ENCODE measurements at regions not wholly inside any gene's neighbourhood (a gene's known extent, or its start where the extent isn't known, plus 50 kb on each side); places are given as distances from the start of the nearest gene placed in this dataset.
"Not testable (repeated sequence)": the region's sequence is repeated elsewhere in the genome, so short reads cannot be mapped to it uniquely, and the experiment has no call there.

DNA sequence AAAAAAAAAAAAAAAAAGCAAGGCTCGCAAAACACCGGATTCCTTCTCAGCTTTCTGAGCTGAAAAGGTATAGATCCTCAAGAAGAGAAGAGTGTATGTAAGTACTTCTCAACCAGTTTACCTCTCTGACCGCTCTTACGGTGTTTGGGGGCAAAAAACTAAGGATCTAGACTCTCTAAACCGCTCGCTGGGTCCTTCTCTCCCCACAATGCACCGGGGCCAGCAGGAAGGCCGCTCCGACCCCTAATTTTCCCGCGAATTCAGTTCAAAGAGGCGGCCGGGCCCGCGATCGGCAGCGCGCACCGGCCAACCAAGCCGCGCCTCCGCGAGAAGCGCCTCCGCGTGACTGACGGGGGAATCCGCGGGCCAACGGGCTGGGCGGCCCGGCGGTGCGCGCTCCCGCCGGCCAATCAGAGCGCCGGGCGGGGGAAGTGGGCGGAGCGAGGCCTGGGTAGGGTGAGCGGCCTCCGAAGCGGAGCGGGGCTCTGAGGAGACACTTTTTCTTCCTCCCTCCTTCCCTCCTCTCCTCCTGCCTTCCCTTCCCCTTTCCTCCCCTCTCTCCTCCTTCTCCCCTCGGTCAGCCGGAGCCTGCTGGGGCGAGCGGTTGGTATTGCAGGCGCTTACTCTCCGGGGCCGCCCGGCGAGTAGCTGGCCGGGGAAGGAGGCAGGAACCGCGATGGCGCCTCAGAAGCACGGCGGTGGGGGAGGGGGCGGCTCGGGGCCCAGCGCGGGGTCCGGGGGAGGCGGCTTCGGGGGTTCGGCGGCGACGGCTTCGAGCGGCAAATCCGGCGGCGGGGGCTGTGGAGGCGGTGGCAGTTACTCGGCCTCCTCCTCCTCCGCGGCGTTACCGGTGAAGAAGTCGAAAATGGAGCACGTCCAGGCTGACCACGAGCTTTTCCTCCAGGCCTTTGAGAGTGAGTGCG, 93.0 kb downstream of the CRLF3 start:
- DNase-seq (ENCODE audit: low read depth): peak; percentile 78

DNA sequence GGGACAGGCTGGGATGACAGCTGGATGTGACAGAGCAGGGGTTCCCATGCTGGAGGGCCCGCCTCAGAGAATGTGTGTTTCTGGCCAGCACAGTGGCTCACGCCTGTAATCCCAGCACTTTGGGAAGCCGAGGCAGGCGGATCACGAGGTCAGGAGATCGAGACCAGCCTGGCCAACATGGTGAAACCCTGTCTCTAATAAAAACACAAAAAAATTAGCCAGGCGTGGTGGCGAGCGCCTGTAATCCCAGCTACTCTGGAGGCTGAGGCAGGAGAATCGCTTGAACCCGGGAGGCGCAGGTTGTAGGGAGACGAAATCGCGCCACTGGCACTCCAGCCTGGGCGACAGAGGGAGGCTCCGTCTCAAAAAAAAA, 93.7 kb downstream of the CRLF3 start:
- not testable (repeated sequence) for DNase-seq (ENCODE audit: low read depth)

DNA sequence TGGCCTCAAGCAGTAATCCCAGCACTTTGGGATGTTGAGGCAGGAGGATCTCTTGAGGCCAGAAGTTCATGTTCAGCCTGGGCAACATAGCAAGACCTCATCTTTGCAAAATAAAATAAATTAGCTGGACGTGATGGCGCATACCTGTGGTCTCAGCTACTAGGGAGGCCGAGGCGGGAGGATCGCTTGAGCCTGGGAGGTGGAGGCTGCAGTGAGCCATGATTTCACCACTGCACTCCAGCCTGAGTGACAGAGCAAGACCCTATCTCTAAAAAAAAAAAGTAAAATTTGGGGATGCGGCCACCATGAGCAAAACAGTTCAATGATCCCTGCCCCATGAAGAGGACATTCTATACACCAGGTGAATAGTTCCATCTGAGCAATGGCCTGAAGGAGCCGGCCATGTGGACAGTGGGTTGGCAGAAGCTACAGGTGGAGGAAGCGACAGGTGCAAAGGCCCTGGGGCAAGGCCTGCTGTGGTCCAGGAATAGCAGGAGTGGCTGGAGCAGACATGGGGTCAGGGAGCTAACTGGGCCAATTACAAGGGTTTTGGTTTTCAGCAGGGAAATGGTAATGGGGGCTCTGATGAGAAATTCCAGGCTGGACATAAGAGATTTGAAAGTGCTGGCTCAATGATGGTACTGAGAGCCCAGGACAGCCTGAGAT, 94.2 kb downstream of the CRLF3 start:
- not testable (repeated sequence) for DNase-seq (ENCODE audit: low read depth)

DNA sequence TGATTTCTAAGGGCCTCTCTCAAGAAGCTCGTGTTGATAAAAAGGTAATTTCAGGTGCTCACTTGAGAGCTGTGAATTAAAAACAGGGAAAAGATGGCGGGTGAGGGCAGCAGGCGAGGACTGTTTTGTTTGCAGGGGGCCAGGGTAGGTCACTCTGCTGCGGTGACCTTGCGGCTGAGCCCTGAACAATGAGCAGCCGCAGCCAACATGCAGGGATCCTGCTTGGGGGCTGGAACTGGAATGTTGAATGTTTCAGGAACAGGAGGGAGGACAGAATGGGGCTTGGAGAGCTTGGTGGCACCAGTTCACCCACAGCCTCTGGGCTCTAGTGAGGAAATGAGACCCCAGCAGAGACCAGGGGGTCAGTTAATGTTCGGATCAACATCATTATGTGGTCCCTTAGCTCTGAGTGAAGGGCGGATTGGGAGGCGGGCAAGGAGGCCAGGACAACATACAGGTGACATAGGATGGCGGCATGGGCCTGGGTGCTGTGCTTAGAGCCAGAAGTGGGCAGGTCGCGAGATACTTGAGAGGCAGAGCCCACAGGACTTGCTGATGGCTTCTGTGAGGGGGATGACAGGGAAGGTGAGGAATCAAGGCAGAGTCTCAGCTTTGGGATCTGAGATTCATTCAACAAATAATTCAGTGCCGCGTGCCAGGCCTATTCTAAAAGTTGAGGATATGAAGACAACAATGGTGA, 94.9 kb downstream of the CRLF3 start:
- DNase-seq (ENCODE audit: low read depth): not testable (repeated sequence)

DNA sequence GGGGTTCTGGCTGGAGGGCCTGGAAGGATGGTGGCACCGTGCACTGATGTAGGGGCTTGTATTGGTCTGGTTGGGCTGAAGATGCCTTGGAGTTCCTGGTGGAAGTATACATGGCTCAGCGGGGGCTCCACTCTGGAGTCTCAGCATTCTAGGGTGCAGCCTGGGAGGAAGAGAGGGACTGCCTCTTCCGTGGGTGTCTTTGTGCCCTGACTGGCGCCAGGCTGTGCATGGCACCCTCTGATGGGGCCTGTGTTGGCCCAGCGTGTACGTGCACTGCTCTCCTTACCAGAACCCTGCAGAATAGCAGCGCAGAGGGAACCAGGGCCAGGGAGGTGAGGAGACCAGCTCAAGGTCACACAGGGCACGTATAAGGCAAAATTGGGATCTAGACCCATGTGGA, 97.0 kb downstream of the CRLF3 start:
- DNase-seq (ENCODE audit: low read depth): not testable (repeated sequence)

DNA sequence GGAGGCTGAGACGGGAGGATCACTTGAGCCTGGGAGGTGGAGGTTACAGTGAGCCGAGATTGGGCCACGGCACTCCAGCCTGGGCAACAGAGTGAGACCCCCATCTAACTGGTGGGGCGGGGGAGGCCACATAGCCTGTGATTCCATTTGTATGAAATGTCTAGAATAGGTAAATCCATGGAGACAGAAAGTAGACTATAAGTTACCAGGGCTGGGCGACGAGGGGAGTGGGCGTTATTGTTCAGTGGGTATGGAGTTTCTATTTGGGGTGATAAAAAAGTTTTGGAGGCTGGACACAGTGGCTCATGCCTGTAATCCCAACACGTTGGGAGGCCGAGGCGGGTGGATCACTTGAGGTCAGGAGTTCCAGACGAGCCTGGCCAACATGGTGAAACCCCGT, 97.8 kb downstream of the CRLF3 start:
- not testable (repeated sequence) for DNase-seq (ENCODE audit: low read depth)

DNA sequence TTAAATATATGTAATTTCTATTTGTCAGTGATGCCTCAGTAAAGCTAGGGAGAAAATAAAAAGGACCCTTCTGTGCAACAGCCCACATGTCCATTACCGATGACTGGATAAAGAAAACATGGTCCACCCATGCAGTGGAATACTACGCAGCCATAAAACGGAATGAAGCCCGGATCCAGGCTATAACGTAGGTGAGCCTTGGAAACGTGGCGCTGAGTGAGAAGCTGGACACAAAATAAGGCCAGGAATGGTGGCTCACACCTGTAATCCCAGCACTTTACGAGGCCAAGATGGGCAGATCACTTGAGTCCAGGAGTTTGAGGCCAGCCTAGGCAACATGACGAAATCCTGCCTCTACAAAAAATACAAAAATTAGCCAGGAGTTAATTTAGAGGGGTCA, 98.2 kb downstream of the CRLF3 start:
- not testable (repeated sequence) for DNase-seq (ENCODE audit: low read depth)

DNA sequence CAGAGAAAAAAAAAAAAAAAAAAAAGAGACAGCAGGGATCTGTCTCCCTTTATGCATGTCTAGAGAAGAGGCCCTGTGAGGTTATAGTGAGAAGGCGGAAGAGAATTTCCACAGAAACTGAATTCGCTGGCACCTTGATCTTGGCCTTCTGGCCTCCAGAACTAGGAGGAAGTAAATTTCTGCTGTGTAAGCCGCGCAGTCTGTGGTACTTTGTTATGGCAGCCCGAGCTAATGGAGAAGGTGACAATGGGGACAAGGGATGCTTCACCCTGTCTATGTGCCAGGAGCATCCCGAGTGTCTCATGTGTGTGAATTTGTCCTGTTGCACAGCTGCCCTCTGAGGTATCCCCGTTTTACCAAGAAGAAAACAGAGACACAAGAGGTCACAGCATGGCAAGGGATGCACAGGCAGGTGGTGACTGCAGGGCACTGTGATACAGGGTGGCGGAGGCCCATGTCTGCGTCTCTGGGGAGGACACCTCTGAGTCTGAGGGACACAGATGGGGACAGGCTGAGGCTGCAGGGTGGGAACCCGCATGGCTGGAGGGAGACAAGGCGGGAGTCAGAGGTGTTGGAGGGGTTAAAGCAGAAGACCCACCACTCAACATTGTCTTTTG, 100.3 kb downstream of the CRLF3 start:
- not testable (repeated sequence) for DNase-seq (ENCODE audit: low read depth)

DNA sequence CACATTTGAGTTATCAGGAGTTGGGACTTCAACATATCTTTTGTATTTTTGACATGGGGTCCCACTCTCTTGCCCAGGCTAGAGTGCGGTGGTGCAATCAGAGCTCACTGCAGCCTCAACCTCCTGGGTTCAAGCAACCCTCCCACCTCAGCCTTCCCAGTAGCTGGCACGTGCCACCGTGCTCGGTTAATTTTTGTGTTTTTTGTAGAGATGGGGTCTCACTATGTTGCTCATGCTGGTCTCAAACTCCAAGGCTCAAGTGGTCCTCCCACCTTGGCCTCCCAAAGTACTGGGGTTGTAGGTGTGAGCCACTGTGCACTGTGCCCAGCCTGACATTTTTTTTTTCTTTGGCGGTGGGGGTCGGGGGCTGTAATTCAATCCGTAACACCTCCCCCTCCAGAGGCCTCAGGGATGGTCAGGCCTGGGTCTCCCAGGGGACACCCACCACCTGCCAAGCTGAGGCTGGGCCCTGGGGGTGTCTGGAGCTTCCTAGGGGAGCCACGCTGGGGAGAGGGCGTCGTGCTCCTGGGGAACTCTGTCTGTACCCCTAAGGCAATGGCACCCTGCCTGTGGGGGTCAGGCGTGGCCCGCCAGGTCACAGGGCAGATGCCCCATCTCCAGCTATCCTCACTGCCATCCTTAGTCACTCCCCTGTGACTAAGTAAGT, 102.2 kb downstream of the CRLF3 start:
- DNase-seq (ENCODE audit: low read depth): not testable (repeated sequence)

DNA sequence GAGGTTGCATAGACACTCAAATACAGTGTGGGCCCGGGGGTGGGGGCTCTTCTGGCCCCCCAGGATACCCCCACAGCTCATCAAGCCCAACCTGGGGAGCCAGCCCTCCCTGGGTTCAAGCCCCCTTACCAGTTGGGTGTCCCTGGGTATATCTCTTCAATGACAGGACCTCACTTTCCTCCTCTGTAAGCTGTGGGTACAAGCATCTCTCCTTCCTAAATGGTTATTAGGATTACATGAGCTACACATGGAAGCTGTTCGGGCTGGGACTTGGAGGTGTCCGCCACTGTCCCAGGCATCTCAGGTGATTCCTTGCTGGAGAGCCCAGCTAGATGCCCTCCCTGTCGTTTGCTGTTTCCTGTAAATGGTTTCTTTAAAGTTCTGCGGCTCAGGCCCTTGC, 103.5 kb downstream of the CRLF3 start:
- not testable (repeated sequence) for DNase-seq (ENCODE audit: low read depth)

DNA sequence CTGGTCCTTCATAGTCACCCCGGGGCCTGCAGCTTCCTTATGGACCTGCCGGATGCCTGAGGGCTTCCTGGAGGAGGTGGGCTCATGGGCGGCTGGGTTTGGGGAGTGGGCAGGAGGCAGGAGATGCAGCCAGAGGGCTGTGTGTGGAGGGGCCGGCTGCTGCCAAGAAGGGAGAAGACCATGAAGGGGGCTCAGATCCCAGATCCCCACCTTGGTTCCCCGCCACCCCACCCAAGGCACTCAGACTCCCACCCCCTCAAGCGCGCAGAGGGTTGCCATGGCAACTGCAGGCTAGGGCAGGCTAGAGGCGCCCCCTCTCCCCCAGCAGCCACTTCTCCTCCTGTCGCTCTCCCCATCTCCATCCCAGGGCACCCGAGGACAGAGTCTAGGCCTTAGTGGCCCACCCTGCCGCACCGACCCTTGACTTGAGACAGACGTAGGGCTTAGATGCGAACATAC, 104.5 kb downstream of the CRLF3 start:
- no peak for DNase-seq (ENCODE audit: low read depth)

DNA sequence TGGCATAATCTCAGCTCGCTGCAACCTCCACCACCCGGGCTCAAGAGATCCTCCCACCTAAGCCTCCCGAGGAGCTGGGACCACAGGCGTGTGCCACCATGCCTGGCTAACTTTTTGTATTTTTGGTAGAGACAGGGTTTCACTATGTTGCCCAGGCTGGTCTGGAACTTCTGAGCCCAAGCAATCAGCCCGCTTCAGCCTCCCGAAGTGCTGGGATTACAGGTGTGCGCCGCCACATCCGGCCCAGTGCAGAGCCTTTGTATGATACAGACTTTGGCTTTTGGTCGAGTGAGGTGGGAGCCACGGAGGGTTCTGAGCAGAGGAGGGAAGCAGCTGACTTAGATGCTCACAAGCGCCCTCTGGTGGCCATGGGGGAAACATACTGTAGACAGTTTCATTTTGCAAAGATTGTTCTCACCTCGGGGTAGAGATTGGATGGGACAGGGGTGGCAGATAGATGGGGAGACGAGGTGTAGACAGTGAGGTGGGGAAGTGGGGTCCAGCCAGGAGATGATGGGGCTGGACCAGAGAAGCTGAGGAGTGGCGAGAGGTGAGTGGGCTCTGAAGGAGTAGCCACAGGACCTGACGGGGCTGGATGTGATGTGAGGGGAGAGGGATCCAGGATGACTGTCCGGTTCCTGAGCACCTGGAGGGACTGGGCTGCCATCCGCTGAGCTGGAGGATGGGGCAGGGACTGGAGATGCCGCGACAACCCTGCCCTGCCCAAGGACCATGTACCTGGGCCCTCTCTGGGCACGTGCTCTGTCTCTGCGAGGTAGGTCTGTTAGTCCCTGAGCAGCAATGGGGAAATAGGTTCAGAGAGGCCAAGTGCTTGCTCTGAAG, 105.1 kb downstream of the CRLF3 start:
- DNase-seq (ENCODE audit: low read depth): peak; percentile 66

DNA sequence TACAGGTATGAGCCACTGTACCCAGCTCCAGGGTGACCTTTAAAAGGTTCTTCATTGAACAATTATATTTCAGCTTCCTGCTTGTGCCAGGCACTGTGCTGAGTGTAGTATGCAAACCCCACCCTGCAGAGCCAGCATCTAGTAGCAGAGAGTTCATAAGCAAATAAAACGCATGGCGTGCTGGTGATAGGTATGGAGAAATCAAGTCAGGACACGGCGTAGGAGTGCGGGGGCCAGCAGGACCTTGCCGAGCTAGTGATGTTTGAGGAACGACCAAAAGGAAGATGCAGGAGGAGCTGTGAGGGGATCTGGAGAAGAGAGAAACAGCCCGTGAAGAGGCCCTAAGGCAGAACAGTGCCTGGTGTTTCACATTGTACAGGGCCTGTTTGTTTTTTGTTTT, 105.8 kb downstream of the CRLF3 start:
- not testable (repeated sequence) for DNase-seq (ENCODE audit: low read depth)

DNA sequence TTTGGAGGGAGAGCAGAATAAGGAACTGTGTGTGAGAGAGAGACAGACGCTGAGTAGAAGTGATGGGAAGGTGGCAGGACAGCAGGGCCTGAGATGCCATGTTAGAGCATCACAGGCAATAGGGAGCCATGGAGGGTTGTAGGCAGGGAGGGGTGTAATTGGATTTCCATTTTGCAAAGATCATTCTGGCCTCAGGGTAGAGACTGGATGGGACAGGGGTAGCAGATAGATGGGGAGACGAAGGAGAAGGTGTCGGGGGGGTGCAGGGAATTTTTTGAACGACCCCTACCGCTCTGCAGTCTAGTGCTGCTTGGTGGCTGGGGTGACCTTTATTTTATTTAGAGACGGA, 106.4 kb downstream of the CRLF3 start:
- DNase-seq (ENCODE audit: low read depth): not testable (repeated sequence)

DNA sequence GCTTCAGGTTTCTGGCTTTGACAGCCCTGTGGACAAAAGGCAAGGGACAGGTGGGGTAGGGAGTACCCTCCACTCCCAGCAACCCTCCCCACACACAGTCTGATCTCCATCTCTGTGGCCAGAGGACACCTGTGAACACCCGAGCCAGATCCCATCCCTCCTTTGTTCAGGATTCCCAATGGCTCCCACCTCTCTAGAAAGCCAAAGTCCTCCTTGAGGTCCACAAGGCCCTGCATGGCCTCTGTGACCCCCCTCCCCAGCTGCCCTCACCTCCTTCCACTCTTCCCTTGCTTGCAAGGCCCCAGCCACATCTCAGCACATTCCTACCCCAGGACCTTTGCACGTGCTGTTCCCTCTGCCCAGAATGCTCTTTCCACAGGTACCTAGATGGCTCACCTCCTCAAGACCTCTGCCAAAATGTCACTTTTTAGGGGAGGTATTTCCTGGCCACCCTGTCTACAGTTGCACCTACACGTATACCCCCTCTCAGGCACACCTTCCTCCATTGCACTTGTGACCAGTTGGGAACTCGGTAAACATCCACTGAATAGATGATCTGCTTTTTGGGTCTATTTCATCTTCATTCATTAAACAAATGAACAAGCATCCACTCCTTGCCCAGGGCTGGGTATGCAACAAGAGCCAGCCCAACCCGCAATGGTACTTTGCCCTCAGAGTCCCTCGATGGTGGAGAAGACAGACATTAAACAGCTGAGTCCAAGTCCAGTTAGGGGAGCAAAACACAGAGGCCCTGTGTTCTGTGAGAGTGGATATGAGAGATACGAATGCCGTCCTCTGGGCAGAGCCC, 107.0 kb downstream of the CRLF3 start:
- no peak for DNase-seq (ENCODE audit: low read depth)

DNA sequence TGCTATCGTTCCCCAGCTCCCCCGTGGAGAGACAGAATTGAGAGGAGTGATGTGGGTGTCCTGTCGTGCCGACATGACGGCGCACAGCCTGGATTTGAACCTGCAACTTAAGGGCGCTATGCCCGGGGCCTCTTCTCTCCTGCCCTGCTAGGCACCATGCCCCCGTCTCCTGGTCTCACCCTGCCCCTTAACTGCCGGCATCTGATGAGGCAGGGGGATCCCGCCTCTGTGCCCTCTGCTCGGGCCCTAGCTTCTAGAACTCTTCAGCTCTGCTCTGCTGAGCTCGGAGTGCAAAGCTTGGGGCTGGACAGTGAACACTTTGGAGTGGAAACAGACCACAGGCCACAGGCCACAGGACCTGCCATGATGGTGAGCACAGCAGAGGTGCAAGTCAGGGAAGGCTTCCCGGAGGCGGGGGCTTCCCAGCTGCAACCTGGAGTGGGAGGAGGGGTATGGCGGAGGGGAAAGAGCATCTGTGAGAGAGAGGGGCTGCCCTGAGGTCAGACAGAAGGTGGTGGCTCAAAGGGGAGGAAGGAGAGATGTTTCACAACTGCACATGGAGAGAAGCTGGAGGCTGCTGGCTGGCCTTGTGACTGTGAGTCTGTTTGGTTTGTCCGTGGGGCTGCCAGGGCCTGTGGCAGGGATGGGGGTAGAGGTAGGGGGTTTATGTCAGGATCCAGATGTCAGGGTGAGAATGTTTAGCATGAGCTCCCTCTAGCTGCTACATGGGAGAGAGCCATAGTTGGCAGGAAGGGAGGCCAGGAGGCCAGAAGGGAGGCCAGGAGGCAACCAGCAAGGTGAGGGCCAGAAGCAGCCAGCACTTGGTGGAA, 107.8 kb downstream of the CRLF3 start:
- no peak for DNase-seq (ENCODE audit: low read depth)

DNA sequence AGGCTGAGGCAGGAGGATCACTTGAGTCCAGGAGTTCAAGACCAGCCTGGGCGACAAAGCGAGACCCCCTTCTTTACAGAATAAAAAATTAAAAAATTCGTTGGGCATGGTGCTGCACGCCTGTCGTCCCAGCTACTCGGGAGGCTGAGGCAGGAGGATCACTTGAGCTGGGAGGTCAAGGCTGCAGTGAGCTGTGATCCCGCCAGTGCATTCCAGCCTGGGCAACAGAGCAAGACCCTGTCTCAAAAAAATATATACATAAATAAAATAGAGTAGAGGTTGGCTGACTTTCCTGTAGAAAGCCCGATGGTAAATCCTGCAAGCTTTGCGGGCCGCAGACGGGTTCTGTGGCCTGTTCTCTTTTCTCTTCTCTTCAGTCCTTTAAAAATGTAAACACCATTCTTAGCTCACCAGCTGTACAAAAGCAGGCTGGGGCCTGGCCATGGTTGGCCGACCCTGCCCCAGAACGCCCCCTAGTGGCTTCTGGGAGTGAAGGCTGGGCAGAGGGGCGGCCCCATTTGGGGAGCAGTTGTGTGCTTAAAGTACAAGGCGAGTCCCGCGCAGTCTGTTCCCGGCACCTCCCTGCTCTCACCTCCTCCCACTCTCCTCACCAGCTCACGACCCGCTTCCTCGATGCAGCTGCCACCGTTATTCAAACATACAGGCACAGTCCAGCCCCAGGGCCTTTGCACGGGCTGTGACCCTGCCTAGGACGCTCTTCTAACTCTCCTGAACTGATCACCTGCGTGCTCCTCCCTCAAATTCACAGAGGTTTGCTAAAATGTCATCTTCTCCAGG, 109.5 kb downstream of the CRLF3 start:
- DNase-seq (ENCODE audit: low read depth): peak; percentile 25

DNA sequence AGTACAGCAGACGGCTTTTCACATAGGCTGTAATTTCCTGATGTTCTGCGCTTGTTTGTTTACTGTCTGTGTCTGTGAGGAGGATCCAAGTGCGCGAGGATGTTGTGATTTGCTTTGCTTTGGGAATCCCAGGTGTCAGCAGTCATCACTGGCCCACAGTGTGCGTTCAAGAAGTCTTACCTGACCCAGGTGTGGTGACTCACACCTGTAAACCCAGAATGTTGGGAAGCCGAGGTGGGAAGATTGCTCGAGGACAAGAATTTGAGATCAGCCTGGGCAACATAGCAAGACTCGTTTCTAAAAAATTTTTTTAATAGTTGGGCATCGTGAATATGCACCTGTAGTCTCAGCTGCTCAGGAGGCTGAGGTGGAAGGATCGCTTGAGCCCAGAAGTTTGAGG, 110.7 kb downstream of the CRLF3 start:
- DNase-seq (ENCODE audit: low read depth): not testable (repeated sequence)
